Hepatocyte (in vitro differentiated cells): ENCODE measurements at regions not wholly inside any gene's neighbourhood (a gene's known extent, or its start where the extent isn't known, plus 50 kb on each side); places are given as distances from the start of the nearest gene placed in this dataset.
"Not testable (repeated sequence)": the region's sequence is repeated elsewhere in the genome, so short reads cannot be mapped to it uniquely, and the experiment has no call there.

Experiments
- DNase-seq: peaks from one replicate; pipeline ENCODE4 v3.0.0-alpha.2; 2016; ENCODE audit warnings: low spot score
- H2AFZ ChIP-seq: fragments of 200-600 bp; sonication (generic); 2 replicates; pipeline ENCODE4 v1.6.0; 2016; ENCODE audit warnings: antibody characterized with exemption, mild to moderate bottlenecking
- H3K27ac ChIP-seq: fragments of 200-600 bp; sonication (generic); 2 replicates; pipeline ENCODE4 v1.5.1; 2016; ENCODE audit warnings: mild to moderate bottlenecking
- H3K27me3 ChIP-seq: fragments of 200-600 bp; sonication (generic); 2 replicates; pipeline ENCODE4 v1.6.1; 2016
- H3K36me3 ChIP-seq: fragments of 200-600 bp; sonication (generic); replicated peaks from 2 replicates; pipeline ENCODE4 v1.5.1; 2016; ENCODE audit warnings: low read depth; ENCODE audit not compliant: insufficient read depth
- H3K4me1 ChIP-seq: fragments of 200-600 bp; sonication (generic); 2 replicates; pipeline ENCODE4 v1.5.1; 2016; ENCODE audit warnings: mild to moderate bottlenecking, moderate library complexity; ENCODE audit not compliant: insufficient read depth
- H3K4me2 ChIP-seq: fragments of 200-600 bp; sonication (generic); 2 replicates; pipeline ENCODE4 v1.6.0; 2016
- H3K4me3 ChIP-seq: fragments of 200-600 bp; sonication (generic); 2 replicates; pipeline ENCODE4 v1.5.1; 2016; ENCODE audit warnings: mild to moderate bottlenecking
- H3K79me2 ChIP-seq: fragments of 200-600 bp; sonication (generic); 2 replicates; pipeline ENCODE4 v1.6.0; 2017; ENCODE audit warnings: mild to moderate bottlenecking
- H3K9me2 ChIP-seq: fragments of 200-600 bp; sonication (generic); replicated peaks from 2 replicates; pipeline ENCODE4 v1.6.0; 2017; ENCODE audit warnings: mild to moderate bottlenecking; ENCODE audit not compliant: insufficient read depth
- H3K9me3 ChIP-seq: fragments of 200-600 bp; sonication (generic); 2 replicates; pipeline ENCODE4 v1.5.1; 2016; ENCODE audit warnings: low read depth, mild to moderate bottlenecking
- H4K20me1 ChIP-seq: fragments of 200-600 bp; sonication (generic); 2 replicates; pipeline ENCODE4 v1.6.0; 2016; ENCODE audit warnings: mild to moderate bottlenecking; ENCODE audit not compliant: insufficient read depth, poor library complexity, severe bottlenecking
- EZH2 ChIP-seq: fragments of 200-600 bp; sonication (generic); IDR thresholded peaks from 2 replicates; pipeline ENCODE4 v1.6.1; 2016; ENCODE audit warnings: antibody characterized with exemption, mild to moderate bottlenecking, borderline replicate concordance
- EZH2phosphoT487 ChIP-seq: fragments of 200-600 bp; sonication (generic); IDR thresholded peaks from one replicate; pipeline ENCODE4 v1.6.1; 2018; ENCODE audit warnings: antibody characterized with exemption, mild to moderate bottlenecking, low read depth, moderate library complexity; ENCODE audit not compliant: unreplicated experiment, severe bottlenecking
- WGBS: methylation state at CpG from one replicate; pipeline ENCODE4 v1.1.6; 2016; ENCODE audit warnings: low lambda C conversion rate; ENCODE audit errors: missing lambda C conversion rate; 5-methylcytosine and 5-hydroxymethylcytosine counted together
- TF ChIP-seq, protein P1 (sequence below): fragments of 200-600 bp; sonication (generic); IDR thresholded peaks from 2 replicates; pipeline ENCODE4 v1.5.1; 2016; ENCODE audit warnings: antibody characterized with exemption, mild to moderate bottlenecking; ENCODE audit not compliant: poor library complexity

DNA sequence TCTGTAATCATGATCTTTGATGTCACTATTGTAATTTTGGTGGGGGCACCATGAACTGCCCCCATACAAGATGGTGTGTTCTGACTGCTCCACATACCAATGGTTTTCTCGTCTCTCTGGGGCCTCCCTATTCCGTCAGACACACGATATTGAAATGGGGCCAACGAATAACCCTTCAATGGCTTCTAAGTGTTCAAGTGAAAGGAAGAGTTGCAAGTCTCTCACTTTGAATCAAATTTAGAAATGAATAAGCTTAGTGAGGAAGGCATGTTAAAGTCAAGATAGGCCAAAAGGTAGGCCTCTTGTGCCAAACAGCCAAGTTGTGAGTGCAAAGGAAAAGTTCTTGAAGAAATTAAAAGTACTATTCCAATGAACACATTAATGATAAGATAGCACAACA, 205.4 kb downstream of the SPRY1 start:
- Histone ChIP-seq H3K9me2 (no peaks in the 10 kb centered on the region), H3K79me2 (no peaks in the 10 kb centered on the region), H2AFZ (no peak overlapping the region), H3K9me3 (no peaks in the 10 kb centered on the region), H4K20me1 (no peaks in the 10 kb centered on the region), H3K27me3 (no peaks in the 10 kb centered on the region), H3K4me1 (peaks cover 17% of the 10 kb centered on the region), H3K4me3 (no peak overlapping the region), H3K4me2 (no peak overlapping the region), H3K36me3 (no peaks in the 10 kb centered on the region), H3K27ac (no peak overlapping the region)
- TF ChIP-seq, protein P1, sequence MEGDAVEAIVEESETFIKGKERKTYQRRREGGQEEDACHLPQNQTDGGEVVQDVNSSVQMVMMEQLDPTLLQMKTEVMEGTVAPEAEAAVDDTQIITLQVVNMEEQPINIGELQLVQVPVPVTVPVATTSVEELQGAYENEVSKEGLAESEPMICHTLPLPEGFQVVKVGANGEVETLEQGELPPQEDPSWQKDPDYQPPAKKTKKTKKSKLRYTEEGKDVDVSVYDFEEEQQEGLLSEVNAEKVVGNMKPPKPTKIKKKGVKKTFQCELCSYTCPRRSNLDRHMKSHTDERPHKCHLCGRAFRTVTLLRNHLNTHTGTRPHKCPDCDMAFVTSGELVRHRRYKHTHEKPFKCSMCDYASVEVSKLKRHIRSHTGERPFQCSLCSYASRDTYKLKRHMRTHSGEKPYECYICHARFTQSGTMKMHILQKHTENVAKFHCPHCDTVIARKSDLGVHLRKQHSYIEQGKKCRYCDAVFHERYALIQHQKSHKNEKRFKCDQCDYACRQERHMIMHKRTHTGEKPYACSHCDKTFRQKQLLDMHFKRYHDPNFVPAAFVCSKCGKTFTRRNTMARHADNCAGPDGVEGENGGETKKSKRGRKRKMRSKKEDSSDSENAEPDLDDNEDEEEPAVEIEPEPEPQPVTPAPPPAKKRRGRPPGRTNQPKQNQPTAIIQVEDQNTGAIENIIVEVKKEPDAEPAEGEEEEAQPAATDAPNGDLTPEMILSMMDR: no peak
- TF ChIP-seq EZH2 (no peak), EZH2phosphoT487 (no peak)
- 96% methylated on average over 4 of the region's 4 CpGs for WGBS
- no peak for DNase-seq

DNA sequence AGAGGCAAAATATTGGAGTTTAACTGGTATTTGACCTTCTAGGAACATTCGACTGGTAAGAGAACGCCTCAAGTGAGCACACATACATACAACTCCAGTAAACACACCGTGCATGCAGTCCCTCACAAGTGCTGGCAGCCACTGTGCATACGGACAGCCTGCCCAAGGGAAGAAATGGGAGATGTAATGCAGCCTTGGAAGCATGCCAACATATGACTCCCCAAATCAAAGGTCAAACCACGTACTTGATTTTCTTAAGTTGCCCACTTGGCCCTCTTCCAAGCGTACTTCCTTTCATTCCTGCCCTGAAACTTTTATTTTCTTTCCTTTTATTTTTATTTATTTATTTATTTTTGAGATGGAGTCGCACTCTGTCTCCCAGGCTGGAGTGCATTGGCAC, 206.6 kb downstream of the SPRY1 start:
- Histone ChIP-seq H3K9me3 (no peaks in the 10 kb centered on the region), H3K36me3 (no peaks in the 10 kb centered on the region), H3K4me3 (no peak overlapping the region), H3K4me1 (peaks cover 17% of the 10 kb centered on the region), H3K27me3 (no peaks in the 10 kb centered on the region), H3K79me2 (no peaks in the 10 kb centered on the region), H3K9me2 (no peaks in the 10 kb centered on the region), H3K4me2 (no peak overlapping the region), H2AFZ (no peak overlapping the region), H4K20me1 (no peaks in the 10 kb centered on the region), H3K27ac (no peak overlapping the region)
- TF ChIP-seq, protein P1: no peak
- TF ChIP-seq EZH2 (no peak), EZH2phosphoT487 (no peak)
- peak; percentile 40 for DNase-seq
- 79% methylated on average over 7 of the region's 7 CpGs for WGBS

DNA sequence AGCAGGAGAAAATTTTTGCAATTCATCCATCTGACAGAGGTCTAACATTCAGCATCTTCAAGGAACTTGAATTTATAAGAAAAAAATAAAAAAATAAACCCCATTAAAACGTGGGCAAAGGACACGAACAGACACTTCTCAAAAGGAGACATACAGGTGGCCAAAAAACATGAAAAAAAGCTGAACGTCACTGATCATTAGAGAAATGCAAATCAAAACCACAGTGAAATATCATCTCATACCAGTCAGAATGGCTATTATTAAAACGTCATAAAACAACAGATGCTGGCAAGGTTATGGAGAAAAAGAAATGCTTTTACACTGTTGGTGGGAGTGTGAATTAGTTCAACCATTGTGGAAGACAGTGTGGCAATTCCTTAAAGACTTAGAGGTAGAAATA, 209.2 kb downstream of the SPRY1 start:
- not testable (repeated sequence) for DNase-seq, H3K36me3 ChIP-seq, H3K4me2 ChIP-seq, H3K79me2 ChIP-seq, H4K20me1 ChIP-seq, H2AFZ ChIP-seq, H3K9me2 ChIP-seq, H3K27me3 ChIP-seq, H3K9me3 ChIP-seq, H3K4me1 ChIP-seq, H3K27ac ChIP-seq, H3K4me3 ChIP-seq
- WGBS: 92% methylated on average over 4 of the region's 4 CpGs

DNA sequence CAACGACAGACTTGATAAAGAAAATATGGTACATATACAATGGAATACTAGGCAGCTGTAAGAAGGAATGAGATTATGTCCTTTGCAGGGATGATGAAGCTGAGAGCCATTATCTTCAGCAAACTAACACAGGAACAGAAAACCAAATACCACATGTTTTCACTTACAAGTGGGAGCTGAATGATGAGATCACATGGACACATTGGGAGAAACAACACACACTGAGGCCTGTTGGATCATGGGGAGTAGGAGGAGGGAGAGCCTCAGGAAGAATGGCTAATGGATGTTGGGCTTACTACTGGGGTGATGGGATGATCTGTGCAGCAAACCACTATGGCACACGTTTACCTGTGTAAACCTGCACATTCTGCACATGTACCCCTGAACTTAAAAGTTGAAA, 209.7 kb downstream of the SPRY1 start:
- no peak overlapping the region for H3K4me3 ChIP-seq
- no peaks in the 10 kb centered on the region for H4K20me1 ChIP-seq
- H3K9me2 ChIP-seq: no peaks in the 10 kb centered on the region
- WGBS: 90% methylated on average over 2 of the region's 2 CpGs
- no peaks in the 10 kb centered on the region for H3K36me3 ChIP-seq
- H3K27me3 ChIP-seq: no peaks in the 10 kb centered on the region
- no peak for DNase-seq
- no peak for TF ChIP-seq EZH2
- TF ChIP-seq, protein P1: no peak
- TF ChIP-seq EZH2phosphoT487: no peak
- no peak overlapping the region for H3K4me2 ChIP-seq
- H3K79me2 ChIP-seq: no peaks in the 10 kb centered on the region
- H3K4me1 ChIP-seq: no peaks in the 10 kb centered on the region
- H3K9me3 ChIP-seq: no peaks in the 10 kb centered on the region
- H3K27ac ChIP-seq: no peak overlapping the region
- no peak overlapping the region for H2AFZ ChIP-seq
